OCI-M2 (cell line): ENCODE measurements at regions not wholly inside any gene's neighbourhood (a gene's known extent, or its start where the extent isn't known, plus 50 kb on each side); places are given as distances from the start of the nearest gene placed in this dataset.

Source experiments
- DNase-seq: peaks from one replicate; lab custom pipeline; 2025; ENCODE audit not compliant: unreplicated experiment; lab: John Stamatoyannopoulos, UW

DNA sequence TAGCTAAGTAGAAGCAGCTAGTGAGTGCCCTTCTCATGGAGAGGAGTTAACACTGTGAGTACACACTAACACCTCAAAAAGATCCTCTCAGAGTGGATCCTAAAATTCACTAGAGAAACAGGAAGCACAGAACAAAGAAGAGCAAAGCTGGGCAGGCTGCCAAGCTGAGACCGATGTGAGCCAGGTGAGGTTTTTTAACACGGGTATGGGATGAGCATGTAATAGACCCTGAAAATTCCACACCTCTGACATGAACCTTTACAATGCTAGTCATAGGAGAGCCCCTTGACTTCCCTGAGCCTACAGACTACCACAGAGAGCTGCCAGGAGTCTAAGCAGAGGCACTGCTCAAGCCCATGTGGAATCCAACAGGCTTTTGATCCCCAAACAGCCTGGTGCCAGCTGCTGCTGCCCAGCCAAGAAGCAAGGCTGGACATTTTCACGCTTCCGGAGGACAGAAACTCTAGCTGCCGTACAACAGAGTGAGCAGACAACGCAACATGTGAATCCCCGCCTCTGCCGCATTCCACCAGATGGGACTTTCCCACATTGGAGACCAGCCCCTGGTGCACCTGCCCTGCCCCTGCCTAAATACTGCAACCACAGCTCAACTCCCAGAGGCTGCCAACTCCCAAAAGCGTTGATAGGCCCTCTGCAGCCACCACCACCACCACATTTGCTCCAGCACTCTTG is 280.8 kb downstream of the CDH10 start:
- DNase-seq: no peak

GRCh38 chr5:24364711-24365110 is 280.1 kb downstream of the CDH10 start:
- no peak for DNase-seq

DNA sequence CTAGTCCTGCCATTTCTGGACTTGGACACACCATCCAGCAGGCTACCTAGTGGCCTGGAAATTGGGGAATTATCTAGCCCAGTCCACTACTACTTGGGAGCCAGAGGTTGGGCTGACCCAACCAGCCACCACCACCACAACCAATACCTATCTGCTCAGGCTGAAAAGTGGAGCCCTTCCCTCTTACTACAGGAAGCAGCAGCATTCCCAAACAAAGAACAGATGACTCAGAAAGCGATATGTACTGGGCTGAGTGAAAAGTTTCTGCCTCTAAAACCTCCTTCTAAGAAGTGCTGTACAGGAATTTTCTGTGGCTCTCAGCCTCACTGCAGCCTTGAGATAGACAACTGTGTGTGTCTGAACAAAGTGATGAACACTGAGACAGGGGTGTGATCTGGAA is 279.4 kb downstream of the CDH10 start:
- no peak for DNase-seq

DNA sequence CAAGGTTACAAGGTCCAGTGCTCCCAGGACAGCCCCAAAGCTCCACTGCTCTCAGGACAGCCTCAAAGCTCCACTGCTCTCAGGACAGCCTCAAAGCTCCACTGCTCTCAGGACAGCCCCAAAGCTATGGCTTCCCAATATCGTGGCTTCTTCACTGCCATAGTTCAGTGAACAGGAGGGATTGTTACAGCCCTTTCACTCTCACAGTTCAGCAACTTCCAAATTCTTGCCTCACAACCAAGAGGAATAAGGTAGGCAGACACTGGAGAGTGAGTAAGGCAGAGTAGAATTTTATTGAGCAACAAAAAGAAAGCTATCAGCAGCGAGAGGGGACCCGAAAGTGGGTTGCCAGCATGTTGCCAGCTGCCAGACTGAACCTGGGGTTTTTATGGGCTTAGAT is 277.6 kb downstream of the CDH10 start:
- DNase-seq: no peak

- DNase-seq: no peak
Observed at GRCh38 chr5:24368115-24368514, 276.7 kb downstream of the CDH10 start.

- DNase-seq: no peak
Observed at GRCh38 chr5:24376210-24376609, 268.6 kb downstream of the CDH10 start.

GRCh38 chr5:24376616-24377015 is 268.2 kb downstream of the CDH10 start:
- no peak for DNase-seq

GRCh38 chr5:24381861-24382489 is 262.8 kb downstream of the CDH10 start:
- no peak for DNase-seq

GRCh38 chr5:24385070-24385469 is 259.7 kb downstream of the CDH10 start:
- DNase-seq: no peak

DNA sequence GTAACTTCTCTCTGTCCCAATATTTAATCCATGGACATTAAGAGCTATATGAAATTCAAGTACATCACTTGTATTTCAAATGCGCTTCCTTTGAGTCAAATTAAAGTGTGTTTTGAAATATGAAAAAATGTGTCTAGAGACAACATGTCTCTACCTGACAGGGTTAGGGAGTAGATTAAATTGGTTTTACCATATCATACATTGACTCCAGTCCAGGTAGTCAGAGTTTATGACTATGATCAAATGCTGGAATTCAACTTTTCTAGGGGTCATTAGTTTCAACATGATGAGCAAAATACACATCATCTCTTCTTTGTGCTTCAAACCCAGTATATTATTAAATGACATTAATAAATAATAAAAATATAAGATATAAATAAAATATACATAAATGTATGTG is 259.2 kb downstream of the CDH10 start:
- DNase-seq: no peak

DNA sequence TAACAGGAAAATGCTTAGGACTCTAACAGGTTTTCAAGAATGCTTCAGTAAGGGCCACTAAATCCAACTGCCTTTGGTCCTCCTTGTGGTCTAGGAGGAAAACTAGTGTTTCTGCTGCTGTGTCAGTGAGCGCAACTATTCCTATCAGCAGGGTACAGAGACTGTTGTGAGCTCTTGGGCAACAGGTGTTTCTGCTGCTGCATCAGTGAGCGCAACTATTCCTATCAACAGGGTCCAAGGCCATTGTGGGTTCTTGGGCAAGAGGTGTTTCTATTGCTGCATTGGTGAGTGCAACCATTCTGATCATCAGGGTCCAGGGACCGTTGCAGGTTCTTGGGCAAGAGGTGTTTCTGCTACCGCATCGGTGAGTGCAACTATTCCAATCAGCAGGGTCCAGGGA is 256.3 kb downstream of the CDH10 start:
- no peak for DNase-seq

GRCh38 chr5:24389968-24390367 is 254.8 kb downstream of the CDH10 start:
- DNase-seq: no peak

GRCh38 chr5:24391816-24392215 is 253.0 kb downstream of the CDH10 start:
- DNase-seq: no peak

- no peak for DNase-seq
Observed at GRCh38 chr5:24397601-24398000, 247.2 kb downstream of the CDH10 start.

GRCh38 chr5:24401773-24402172 is 243.0 kb downstream of the CDH10 start:
- DNase-seq: no peak

DNA sequence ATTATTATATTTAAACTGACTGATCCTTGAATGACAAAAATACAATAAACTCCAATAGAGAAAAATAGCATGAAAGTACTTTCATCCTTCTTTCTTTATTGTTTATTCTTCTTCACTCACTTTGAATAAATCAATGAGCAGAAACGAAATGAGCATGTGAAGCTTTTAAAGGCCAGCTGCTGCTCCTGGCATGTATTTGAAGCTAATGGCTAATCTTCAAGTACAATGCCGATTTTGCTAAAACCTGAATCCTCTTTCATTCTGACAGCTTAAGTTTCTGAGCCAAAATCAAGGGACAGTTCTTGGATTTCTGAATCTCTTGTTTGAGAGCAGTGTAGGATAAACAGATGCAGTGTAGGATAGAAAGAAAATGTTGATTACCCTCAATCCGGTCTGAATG is 237.3 kb downstream of the CDH10 start:
- DNase-seq: no peak

DNA sequence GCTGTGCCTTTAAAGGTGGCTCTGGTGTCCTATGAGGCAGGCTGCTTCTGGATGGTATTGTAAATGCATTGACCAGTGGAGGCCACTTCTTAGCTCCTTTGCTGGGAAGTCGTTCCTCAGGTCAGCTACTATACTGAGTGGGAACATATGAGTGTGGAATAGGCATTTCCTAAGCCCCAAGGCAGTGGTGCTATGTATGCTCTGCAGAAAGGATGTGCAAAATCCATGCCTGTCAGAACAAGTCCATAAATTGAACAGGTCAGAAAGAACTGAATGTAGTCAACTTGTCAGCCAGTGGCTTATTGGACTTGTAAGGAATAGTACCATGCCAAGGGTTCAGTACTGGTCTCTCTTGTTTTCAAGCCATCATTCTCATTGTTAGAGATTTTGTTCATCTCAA is 216.4 kb downstream of the CDH10 start:
- no peak for DNase-seq

DNA sequence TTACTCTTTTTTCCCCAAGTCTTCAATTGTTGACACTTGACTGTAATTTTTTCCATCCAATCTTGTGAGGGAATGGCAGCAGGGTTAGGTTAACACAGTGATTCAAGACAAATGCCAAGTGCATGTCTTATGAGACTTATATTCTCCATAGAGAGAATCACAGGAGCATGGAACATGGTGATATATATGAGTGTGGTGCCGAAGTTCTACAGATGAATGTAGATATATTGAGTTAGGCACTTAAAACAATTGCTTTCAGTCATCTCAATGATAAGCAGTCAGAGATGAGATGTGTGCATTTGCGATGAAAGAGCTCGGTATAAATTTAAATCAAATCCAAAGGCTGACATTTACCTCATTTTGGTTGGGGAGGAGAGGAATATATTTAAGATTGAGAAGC is 211.2 kb downstream of the CDH10 start:
- DNase-seq: no peak
